B cell (primary cell): ENCODE measurements at regions not wholly inside any gene's neighbourhood (a gene's known extent, or its start where the extent isn't known, plus 50 kb on each side); places are given as distances from the start of the nearest gene placed in this dataset.

Experiments
- ATAC-seq: fragments of 200-7000 bp; cut with Tn5 transposase; one replicate; pipeline ENCODE4 v1.10.0; 2021; ENCODE audit warnings: low read depth, mild to moderate bottlenecking, moderate number of reproducible peaks, moderate library complexity
- CTCF ChIA-PET: fragments of 350-600 bp; sonication (Branson Sonifier 250); formaldehyde crosslinking; loops from one replicate; lab custom pipeline; 2021; ENCODE audit warnings: antibody characterized with exemption, inconsistent platforms; lab: Charles Lee
- POLR2A ChIA-PET: fragments of 350-600 bp; sonication (Branson Sonifier 250); formaldehyde crosslinking; loops from one replicate; lab custom pipeline; 2021; ENCODE audit warnings: antibody characterized with exemption; lab: Charles Lee
- DNase-seq: peaks from one replicate; pipeline ENCODE4 v3.0.0; 2013
- H2AFZ ChIP-seq: 2 replicates; pipeline ENCODE4 v1.6.1; 2012; ENCODE audit warnings: mild to moderate bottlenecking, low read depth, low read length; ENCODE audit not compliant: insufficient read depth, poor library complexity, severe bottlenecking
- H3K27ac ChIP-seq, 2 donors: 1 replicate in 1 of 2; 2 replicates in 1 of 2; pipeline ENCODE4 v1.5.1; 2012 to 2013; ENCODE audit warnings: low read length in 2 of 2, mild to moderate bottlenecking in 2 of 2, moderate library complexity in 1 of 2
- H3K27me3 ChIP-seq, 4 experiments: fragments of 200-600 bp in 1 of 4; sonication (generic) in 1 of 4; replicated peaks in 1 of 4; 1 replicate in 2 of 4; 2 replicates in 2 of 4; pipeline versions ENCODE4 v1.6.1 to v1.7.0; 2013 to 2016; ENCODE audit warnings: low read length in 3 of 4, mild to moderate bottlenecking in 2 of 4, mixed read lengths in 1 of 4, moderate library complexity in 1 of 4; ENCODE audit not compliant: insufficient read depth in 4 of 4, control insufficient read depth in 3 of 4; ENCODE audit errors: control extremely low read depth in 1 of 4
- H3K36me3 ChIP-seq, 2 experiments: replicated peaks in 1 of 2; 1 replicate in 1 of 2; 2 replicates in 1 of 2; pipeline versions ENCODE4 v1.6.1 to v1.7.1; 2013; ENCODE audit warnings: low read length in 1 of 2; ENCODE audit not compliant: insufficient read depth in 2 of 2, control insufficient read depth in 1 of 2; ENCODE audit errors: control extremely low read depth in 1 of 2, extremely low read depth in 1 of 2
- H3K4me1 ChIP-seq, 2 donors: fragments of 200-600 bp in 1 of 2; sonication (generic) in 1 of 2; 1 replicate in 1 of 2; 2 replicates in 1 of 2; pipeline versions ENCODE4 v1.5.1 to v1.6.1; 2013 to 2017; ENCODE audit warnings: low read length in 2 of 2; ENCODE audit not compliant: control insufficient read depth in 2 of 2, insufficient read depth in 2 of 2
- H3K4me2 ChIP-seq: replicated peaks from 2 replicates; pipeline ENCODE3; 2012; ENCODE audit warnings: mild to moderate bottlenecking, low read depth, low read length; ENCODE audit not compliant: poor library complexity, severe bottlenecking
- H3K4me3 ChIP-seq, 5 experiments: fragments of 200-600 bp in 1 of 5; sonication (generic) in 1 of 5; 1 replicate in 3 of 5; 2 replicates in 2 of 5; pipeline versions ENCODE4 v1.5.1 to v1.7.0; 2011 to 2016; ENCODE audit warnings: low read length in 4 of 5, mild to moderate bottlenecking in 4 of 5, low read depth in 2 of 5, control low read depth in 1 of 5, moderate library complexity in 1 of 5; ENCODE audit not compliant: insufficient read depth in 1 of 5; ENCODE audit errors: control extremely low read depth in 1 of 5, extremely low read depth in 1 of 5
- H3K79me2 ChIP-seq: fragments of 200-600 bp; sonication (generic); one replicate; pipeline ENCODE4 v1.6.0; 2016; ENCODE audit warnings: low read length; ENCODE audit not compliant: control insufficient read depth, insufficient read depth
- H3K9ac ChIP-seq: fragments of 200-600 bp; sonication (generic); 2 replicates; pipeline ENCODE4 v1.6.1; 2017; ENCODE audit warnings: mild to moderate bottlenecking, low read length, moderate library complexity
- H3K9me3 ChIP-seq, 3 donors: one replicate each; pipeline versions ENCODE4 v1.6.1 to v1.7.1; 2013; ENCODE audit warnings: low read length in 2 of 3; ENCODE audit not compliant: control insufficient read depth in 2 of 3, insufficient read depth in 1 of 3; ENCODE audit errors: control extremely low read depth in 1 of 3
- H4K20me1 ChIP-seq: 2 replicates; pipeline ENCODE4 v1.6.0; 2012; ENCODE audit warnings: mild to moderate bottlenecking, low read length; ENCODE audit not compliant: insufficient read depth, control insufficient read depth, poor library complexity, severe bottlenecking
- H3K27ac Mint-ChIP-seq: one replicate; pipeline ENCODE4 v1.8.0; 2021; ENCODE audit warnings: mixed read lengths
- H3K27me3 Mint-ChIP-seq: one replicate; pipeline ENCODE4 v1.8.0; 2021; ENCODE audit warnings: mixed read lengths
- H3K4me1 Mint-ChIP-seq: one replicate; pipeline ENCODE4 v1.8.0; 2021; ENCODE audit warnings: mixed read lengths
- H3K4me3 Mint-ChIP-seq: one replicate; pipeline ENCODE4 v1.8.0; 2021; ENCODE audit warnings: mixed read lengths
- H3K9me3 Mint-ChIP-seq: one replicate; pipeline ENCODE4 v1.8.0; 2022; ENCODE audit warnings: mixed read lengths; ENCODE audit not compliant: insufficient read depth
- CTCF ChIP-seq: fragments of 200-600 bp; IDR thresholded peaks from one replicate; pipeline ENCODE4 v1.8.0; 2022; ENCODE audit warnings: antibody characterized with exemption, mild to moderate bottlenecking
- EZH2 ChIP-seq: IDR thresholded peaks from 2 replicates; pipeline ENCODE4 v1.6.1; 2012; ENCODE audit warnings: borderline replicate concordance, low read depth, mild to moderate bottlenecking, moderate library complexity, low read length; ENCODE audit not compliant: insufficient read depth, poor library complexity, severe bottlenecking
- WGBS: methylation state at CpG from one replicate; pipeline ENCODE4 v1.1.5; 2013; ENCODE audit warnings: missing lambda C conversion rate; ENCODE audit not compliant: insufficient coverage; 5-methylcytosine and 5-hydroxymethylcytosine counted together
- intact Hi-C: fragments of 100-400 bp; cut with micrococcal nuclease; formaldehyde crosslinking; loops from one replicate; pipeline ENCODE4 v1.10.0; 2022

GRCh38 chr14:25484906-25485305 is 435.0 kb upstream of the STXBP6 start:
- Mint-ChIP-seq H3K4me3 (no peak overlapping the region), H3K4me1 (no peaks in the 10 kb centered on the region), H3K9me3 (no peaks in the 10 kb centered on the region), H3K27me3 (no peaks in the 10 kb centered on the region), H3K27ac (no peak overlapping the region)
- no peaks in the 10 kb centered on the region for H3K4me1 ChIP-seq
- no peaks in the 10 kb centered on the region for H4K20me1 ChIP-seq
- CTCF ChIA-PET = no interaction called here
- intact Hi-C loops = no loop called here
- no peaks in the 10 kb centered on the region for H3K79me2 ChIP-seq
- ATAC-seq = no peak
- no peaks in the 10 kb centered on the region for H3K36me3 ChIP-seq
- H3K27me3 ChIP-seq = no peaks in the 10 kb centered on the region
- POLR2A ChIA-PET = no interaction called here
- WGBS = no CpG with 5 or more reads among the region's 1 CpG
- no peak overlapping the region for H3K4me3 ChIP-seq
- no peak overlapping the region for H3K9ac ChIP-seq
- DNase-seq = no peak
- TF ChIP-seq EZH2 = no peak
- TF ChIP-seq CTCF = no peak
- H3K9me3 ChIP-seq = no peaks in the 10 kb centered on the region
- H3K4me2 ChIP-seq = no peak overlapping the region
- H2AFZ ChIP-seq = no peak overlapping the region
- no peak overlapping the region for H3K27ac ChIP-seq

- Histone ChIP-seq H3K4me2 (no peak overlapping the region), H3K27me3 (no peaks in the 10 kb centered on the region), H3K9ac (no peak overlapping the region), H3K79me2 (no peaks in the 10 kb centered on the region), H3K4me1 (no peaks in the 10 kb centered on the region), H2AFZ (no peak overlapping the region), H4K20me1 (no peaks in the 10 kb centered on the region), H3K9me3 (no peaks in the 10 kb centered on the region), H3K36me3 (no peaks in the 10 kb centered on the region), H3K27ac (no peak overlapping the region), H3K4me3 (no peak overlapping the region)
- Mint-ChIP-seq H3K27ac (no peak overlapping the region), H3K9me3 (no peaks in the 10 kb centered on the region), H3K27me3 (no peaks in the 10 kb centered on the region), H3K4me1 (no peaks in the 10 kb centered on the region), H3K4me3 (no peak overlapping the region)
- ChIA-PET POLR2A (no interaction called here), CTCF (no interaction called here)
- DNase-seq = no peak
- ATAC-seq = no peak
- intact Hi-C loops = no loop called here
- TF ChIP-seq CTCF (no peak), EZH2 (no peak)
- WGBS = no CpG with 5 or more reads among the region's 1 CpG
Observed at GRCh38 chr14:25484235-25484634, 434.3 kb upstream of the STXBP6 start.
